ENCODE measurements at regions not wholly inside any gene's neighbourhood (a gene's known extent, or its start where the extent isn't known, plus 50 kb on each side); places are given as distances from the start of the nearest gene placed in this dataset.

- Histone ChIP-seq H3K36me3 (no peaks in the 10 kb centered on the region), H3K4me1 (no peaks in the 10 kb centered on the region), H3K9me3 (no peaks in the 10 kb centered on the region), H3K27ac (no peak overlapping the region), H3K27me3 (peaks cover 0 to 21% of the 10 kb centered on the region in 2 donors), H3K4me3 (no peak overlapping the region)
- DNase-seq (ENCODE audit: low spot score in 2 of 2) = no peak
- intact Hi-C loops (cut with DNase I; ENCODE audit: low total_unique reads) = loop anchor here (5.0 kb wide), 1 partner anchor 963 kb away; no protein-coding TSS in a partner anchor
- TF ChIP-seq POLR2AphosphoS5 (IDR thresholded peaks at IDR 0.05) = no peak
- TF ChIP-seq CTCF (IDR thresholded peaks at IDR 0.05) = no peak
- TF ChIP-seq POLR2A (IDR thresholded peaks at IDR 0.05) = no peak
Observed at GRCh38 chrX:79515529-79515928, 148.4 kb upstream of the ITM2A start.

GRCh38 chrX:79511799-79512198, 144.7 kb upstream of the ITM2A start:
- intact Hi-C loops (cut with DNase I; ENCODE audit: low total_unique reads) = no loop called here
- peaks cover 0 to 17% of the 10 kb centered on the region in 2 donors for H3K27me3 ChIP-seq
- H3K4me3 ChIP-seq = no peak overlapping the region
- TF ChIP-seq POLR2AphosphoS5 (IDR thresholded peaks at IDR 0.05) (no peak), POLR2A (IDR thresholded peaks at IDR 0.05) (no peak), CTCF (IDR thresholded peaks at IDR 0.05) (no peak)
- no peak for DNase-seq (ENCODE audit: low spot score in 2 of 2)
- H3K9me3 ChIP-seq = no peaks in the 10 kb centered on the region
- no peaks in the 10 kb centered on the region for H3K4me1 ChIP-seq
- H3K36me3 ChIP-seq = no peaks in the 10 kb centered on the region
- H3K27ac ChIP-seq = no peak overlapping the region

GRCh38 chrX:79506001-79506400, 138.9 kb upstream of the ITM2A start:
- Histone ChIP-seq H3K27me3 (peaks cover 0 to 4% of the 10 kb centered on the region in 2 donors), H3K4me1 (no peaks in the 10 kb centered on the region), H3K27ac (no peak overlapping the region), H3K9me3 (peaks cover 9 to 23% of the 10 kb centered on the region in 2 donors), H3K36me3 (no peaks in the 10 kb centered on the region), H3K4me3 (no peak overlapping the region)
- TF ChIP-seq POLR2A (IDR thresholded peaks at IDR 0.05) (no peak), CTCF (IDR thresholded peaks at IDR 0.05) (no peak), POLR2AphosphoS5 (IDR thresholded peaks at IDR 0.05) (no peak)
- DNase-seq (ENCODE audit: low spot score in 2 of 2) = no peak
- intact Hi-C loops (cut with DNase I; ENCODE audit: low total_unique reads) = no loop called here

GRCh38 chrX:79482686-79483085, 115.6 kb upstream of the ITM2A start:
- peaks cover 0 to 26% of the 10 kb centered on the region in 2 donors for H3K27me3 ChIP-seq
- H3K9me3 ChIP-seq = peaks cover 0 to 24% of the 10 kb centered on the region in 2 donors
- H3K4me3 ChIP-seq = no peak overlapping the region
- no peaks in the 10 kb centered on the region for H3K4me1 ChIP-seq
- no peak for TF ChIP-seq POLR2AphosphoS5 (IDR thresholded peaks at IDR 0.05)
- no peak for TF ChIP-seq POLR2A (IDR thresholded peaks at IDR 0.05)
- TF ChIP-seq CTCF (IDR thresholded peaks at IDR 0.05) = no peak
- DNase-seq (ENCODE audit: low spot score in 2 of 2) = no peak
- intact Hi-C loops (cut with DNase I; ENCODE audit: low total_unique reads) = no loop called here
- no peaks in the 10 kb centered on the region for H3K36me3 ChIP-seq
- no peak overlapping the region for H3K27ac ChIP-seq

GRCh38 chrX:79477691-79478090, 110.6 kb upstream of the ITM2A start:
- no peaks in the 10 kb centered on the region for H3K9me3 ChIP-seq
- no peak overlapping the region for H3K27ac ChIP-seq
- intact Hi-C loops (cut with DNase I; ENCODE audit: low total_unique reads) = no loop called here
- no peak overlapping the region for H3K4me3 ChIP-seq
- DNase-seq (ENCODE audit: low spot score in 2 of 2) = no peak
- TF ChIP-seq POLR2AphosphoS5 (IDR thresholded peaks at IDR 0.05) (no peak), POLR2A (IDR thresholded peaks at IDR 0.05) (no peak), CTCF (IDR thresholded peaks at IDR 0.05) (no peak)
- H3K36me3 ChIP-seq = no peaks in the 10 kb centered on the region
- H3K4me1 ChIP-seq = no peaks in the 10 kb centered on the region
- H3K27me3 ChIP-seq = peaks cover 0 to 19% of the 10 kb centered on the region in 2 donors

Measured in breast epithelium (tissue), 4 donors.